ACC112 (cell line): ENCODE measurements at regions not wholly inside any gene's neighbourhood (a gene's known extent, or its start where the extent isn't known, plus 50 kb on each side); places are given as distances from the start of the nearest gene placed in this dataset.

Experiments used
- H2AFZ ChIP-seq: fragments of 200-600 bp; sonication (generic); one replicate; pipeline ENCODE4 v1.6.0; 2017; ENCODE audit warnings: antibody characterized with exemption, low read length; ENCODE audit not compliant: unreplicated experiment
- H3K27ac ChIP-seq: fragments of 200-600 bp; sonication (generic); 2 replicates; pipeline ENCODE4 v1.5.1; 2014; ENCODE audit warnings: low read depth, mild to moderate bottlenecking, antibody characterized with exemption, low read length, moderate library complexity
- H3K27me3 ChIP-seq: fragments of 200-600 bp; sonication (generic); 2 replicates; pipeline ENCODE4 v1.6.1; 2014; ENCODE audit warnings: mild to moderate bottlenecking, antibody characterized with exemption, low read length, moderate library complexity, mixed read lengths; ENCODE audit not compliant: insufficient read depth
- H3K36me3 ChIP-seq: fragments of 200-600 bp; sonication (generic); 2 replicates; pipeline ENCODE4 v1.6.1; 2016; ENCODE audit warnings: mild to moderate bottlenecking, antibody characterized with exemption, low read length, moderate library complexity, mixed read lengths; ENCODE audit not compliant: insufficient read depth
- H3K4me1 ChIP-seq: fragments of 200-600 bp; sonication (generic); one replicate; pipeline ENCODE4 v1.6.1; 2016; ENCODE audit warnings: low read length, mixed read lengths; ENCODE audit not compliant: insufficient read depth, unreplicated experiment, control insufficient read depth
- H3K4me3 ChIP-seq: fragments of 200-600 bp; sonication (generic); 2 replicates; pipeline ENCODE4 v1.5.1; 2014; ENCODE audit warnings: mild to moderate bottlenecking, low read depth, low read length
- H3K79me2 ChIP-seq: fragments of 200-600 bp; sonication (generic); one replicate; pipeline ENCODE4 v1.6.0; 2016; ENCODE audit warnings: low read length; ENCODE audit not compliant: control insufficient read depth, unreplicated experiment, insufficient read depth

DNA sequence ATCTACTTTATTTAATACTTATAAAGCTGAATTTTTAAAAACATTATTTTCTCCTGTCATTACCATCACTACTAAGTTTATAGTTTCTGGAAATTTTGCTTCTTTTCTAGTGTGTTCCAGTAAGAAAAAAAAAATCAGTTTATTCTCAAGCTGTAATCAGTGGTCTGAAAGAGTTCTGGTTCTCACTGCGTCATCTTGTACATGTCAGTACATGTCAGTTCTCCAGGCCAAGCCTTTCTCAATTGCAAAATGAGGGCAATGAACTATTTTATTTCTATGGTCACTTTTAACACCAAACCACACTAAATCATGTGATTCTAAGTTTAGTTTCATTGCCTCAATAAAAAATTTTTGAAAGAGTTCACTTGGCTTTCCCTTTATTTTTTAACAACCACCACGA lies 468.9 kb upstream of the LRFN5 start:
- Histone ChIP-seq H3K4me3 (no peak overlapping the region), H3K36me3 (no peaks in the 10 kb centered on the region), H2AFZ (no peak overlapping the region), H3K79me2 (no peaks in the 10 kb centered on the region), H3K4me1 (no peaks in the 10 kb centered on the region), H3K27me3 (no peaks in the 10 kb centered on the region), H3K27ac (no peak overlapping the region)

DNA sequence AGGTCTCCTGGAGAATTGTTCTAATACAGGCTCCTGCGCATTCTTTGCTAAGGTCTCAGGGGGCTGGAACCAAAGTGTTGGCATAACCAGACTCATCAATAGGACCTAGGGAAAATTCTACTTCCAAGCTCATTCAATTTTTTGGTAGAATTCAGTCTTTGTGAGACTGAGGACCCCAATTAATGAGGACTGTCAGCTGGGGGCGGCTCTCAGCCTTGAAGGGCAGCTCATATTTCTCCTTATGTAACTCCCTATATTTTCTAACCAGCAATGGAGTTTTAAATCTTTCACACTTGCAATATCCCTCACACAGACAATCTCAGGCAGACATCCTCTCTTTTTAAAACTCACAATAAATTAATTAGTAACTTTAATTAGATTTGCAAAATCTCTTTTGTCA lies 476.4 kb upstream of the LRFN5 start:
- Histone ChIP-seq H3K4me3 (no peak overlapping the region), H2AFZ (no peak overlapping the region)

DNA sequence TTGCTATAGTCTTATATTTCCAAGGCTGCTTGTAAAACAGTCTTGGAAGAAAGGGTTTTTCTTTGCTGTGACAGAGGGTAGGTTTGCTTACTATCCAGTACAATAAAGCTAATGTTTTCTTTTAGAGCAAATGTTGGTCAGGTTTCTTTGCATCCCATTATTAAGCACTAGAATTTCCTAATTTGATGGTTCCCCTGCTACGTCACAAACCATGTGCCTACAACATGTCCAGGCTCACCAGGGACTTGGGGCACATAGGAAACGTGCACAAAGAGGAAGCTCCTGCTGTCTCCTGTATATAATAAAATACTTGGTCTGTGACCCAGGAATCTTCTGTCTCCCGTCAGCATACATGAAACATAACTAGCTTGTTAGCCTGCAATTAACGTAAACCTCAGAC lies 486.3 kb upstream of the LRFN5 start:
- H3K4me1 ChIP-seq, result no peaks in the 10 kb centered on the region

More for the DNA sequence above, 476.4 kb upstream of the LRFN5 start:
- no peaks in the 10 kb centered on the region for H3K36me3 ChIP-seq
- H3K27ac ChIP-seq, result no peak overlapping the region
- H3K27me3 ChIP-seq, result no peaks in the 10 kb centered on the region
- H3K79me2 ChIP-seq, result no peaks in the 10 kb centered on the region
- H3K4me1 ChIP-seq, result no peaks in the 10 kb centered on the region

DNA sequence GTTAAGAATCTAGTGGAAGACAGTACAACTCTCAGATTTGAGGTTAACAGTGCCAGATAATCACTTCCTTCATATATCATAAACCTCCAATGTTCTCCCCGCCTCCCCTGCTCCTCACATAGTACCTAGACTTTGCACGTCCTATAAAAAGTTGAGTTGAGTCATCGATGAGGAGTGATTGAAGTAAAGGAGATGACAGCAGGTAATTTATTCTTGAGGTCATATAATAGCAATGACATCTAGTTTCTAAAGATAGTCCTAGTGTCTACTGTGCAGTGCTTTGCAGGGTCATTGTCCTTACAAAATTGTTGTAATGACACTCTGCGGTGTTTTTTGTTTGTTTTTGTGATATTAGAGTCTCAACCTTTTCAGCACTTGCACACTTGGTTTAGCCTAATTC lies 510.5 kb upstream of the LRFN5 start:
- Histone ChIP-seq H3K4me1 (no peaks in the 10 kb centered on the region), H2AFZ (no peak overlapping the region), H3K79me2 (no peaks in the 10 kb centered on the region), H3K27ac (no peak overlapping the region), H3K36me3 (no peaks in the 10 kb centered on the region), H3K4me3 (no peak overlapping the region), H3K27me3 (no peaks in the 10 kb centered on the region)

More for the DNA sequence above, 486.3 kb upstream of the LRFN5 start:
- H3K27me3 ChIP-seq, result no peaks in the 10 kb centered on the region
- H3K79me2 ChIP-seq, result no peaks in the 10 kb centered on the region
- H2AFZ ChIP-seq, result no peak overlapping the region
- H3K27ac ChIP-seq, result no peak overlapping the region
- H3K36me3 ChIP-seq, result no peaks in the 10 kb centered on the region
- no peak overlapping the region for H3K4me3 ChIP-seq

DNA sequence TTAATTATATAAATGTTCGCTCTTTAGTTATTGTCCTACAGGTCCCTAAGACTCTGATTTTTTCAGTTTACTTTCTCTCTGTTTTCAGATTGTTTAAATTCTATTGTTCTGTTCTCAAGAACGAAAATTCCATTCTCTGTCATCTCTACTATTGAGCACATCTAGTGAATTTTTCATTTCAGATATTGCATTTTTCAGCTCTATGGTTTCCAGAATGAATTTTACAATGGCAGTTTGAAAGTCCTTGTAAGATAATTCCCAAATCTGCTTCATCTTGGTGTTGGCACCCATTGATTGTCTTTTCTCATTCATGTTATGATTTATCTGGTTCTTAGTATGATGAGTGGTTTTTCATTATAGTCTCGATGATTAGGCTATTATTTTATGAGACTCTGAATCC lies 519.6 kb upstream of the LRFN5 start:
- Histone ChIP-seq H3K4me3 (no peak overlapping the region), H3K36me3 (no peaks in the 10 kb centered on the region), H3K27me3 (no peaks in the 10 kb centered on the region), H2AFZ (no peak overlapping the region), H3K27ac (no peak overlapping the region), H3K4me1 (no peaks in the 10 kb centered on the region), H3K79me2 (no peaks in the 10 kb centered on the region)

DNA sequence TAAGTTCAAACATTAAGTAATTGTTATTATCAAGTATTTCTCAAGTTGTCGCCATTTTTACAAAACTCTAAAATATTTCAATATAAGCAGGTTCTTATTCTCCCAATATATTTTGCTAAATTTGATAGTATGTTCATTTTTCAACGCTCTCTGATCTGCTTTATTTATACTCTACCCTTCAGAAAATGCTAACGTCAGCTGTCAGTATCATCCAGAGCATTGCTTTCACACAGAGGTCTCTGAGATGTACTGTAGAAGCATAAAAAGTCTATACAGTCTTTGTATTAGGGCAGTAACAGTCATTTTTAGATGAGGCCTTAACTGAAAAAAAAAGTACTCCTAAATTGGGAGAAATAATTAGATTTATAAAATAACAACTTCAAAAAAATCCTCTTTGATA lies 533.1 kb upstream of the LRFN5 start:
- no peaks in the 10 kb centered on the region for H3K36me3 ChIP-seq
- H3K27ac ChIP-seq, result no peak overlapping the region
- no peak overlapping the region for H3K4me3 ChIP-seq
- H3K27me3 ChIP-seq, result no peaks in the 10 kb centered on the region
- H2AFZ ChIP-seq, result no peak overlapping the region
- H3K79me2 ChIP-seq, result no peaks in the 10 kb centered on the region
- no peaks in the 10 kb centered on the region for H3K4me1 ChIP-seq

DNA sequence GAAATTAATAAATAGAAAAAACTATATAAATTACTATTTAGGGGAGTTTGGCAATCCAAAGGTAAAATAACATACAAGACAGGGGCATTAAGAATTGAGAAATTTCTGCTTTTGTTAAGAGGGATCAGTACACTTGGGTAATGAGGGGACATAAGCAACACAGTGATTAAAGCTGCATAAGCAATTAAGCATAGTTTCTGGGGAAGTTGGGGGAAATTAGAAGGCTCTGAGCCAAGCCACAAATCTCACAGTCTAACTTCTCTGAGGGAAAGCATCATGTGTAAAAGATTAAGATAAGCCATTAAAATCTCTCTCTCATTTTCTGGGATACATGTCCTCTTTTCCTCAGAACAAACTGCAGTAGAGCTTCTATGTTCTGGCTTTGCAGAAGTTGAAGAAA lies 533.9 kb upstream of the LRFN5 start:
- Histone ChIP-seq H3K4me3 (no peak overlapping the region), H3K4me1 (no peaks in the 10 kb centered on the region), H3K36me3 (no peaks in the 10 kb centered on the region), H3K27me3 (no peaks in the 10 kb centered on the region), H3K27ac (no peak overlapping the region), H3K79me2 (no peaks in the 10 kb centered on the region), H2AFZ (no peak overlapping the region)

DNA sequence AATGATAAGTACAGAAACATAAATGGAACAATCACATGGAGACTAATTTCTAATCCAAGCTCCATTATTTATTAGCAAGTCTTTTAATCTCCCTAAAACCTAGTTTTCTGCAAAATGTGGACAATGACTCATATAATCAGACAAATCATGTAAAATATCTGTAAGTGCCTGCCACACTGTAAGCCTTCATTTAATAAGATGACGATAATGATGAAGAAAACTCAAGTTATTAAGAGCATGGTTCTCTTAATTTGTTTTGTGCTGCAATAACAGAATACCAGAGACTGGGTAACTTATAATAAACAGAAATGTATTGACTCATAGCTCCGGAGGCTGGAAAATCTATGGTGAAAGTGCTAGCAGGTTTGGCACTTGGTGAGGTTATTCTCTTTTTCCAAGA lies 535.3 kb upstream of the LRFN5 start:
- Histone ChIP-seq H2AFZ (no peak overlapping the region), H3K79me2 (no peaks in the 10 kb centered on the region), H3K27me3 (no peaks in the 10 kb centered on the region), H3K27ac (no peak overlapping the region), H3K4me3 (no peak overlapping the region), H3K4me1 (no peaks in the 10 kb centered on the region), H3K36me3 (no peaks in the 10 kb centered on the region)

DNA sequence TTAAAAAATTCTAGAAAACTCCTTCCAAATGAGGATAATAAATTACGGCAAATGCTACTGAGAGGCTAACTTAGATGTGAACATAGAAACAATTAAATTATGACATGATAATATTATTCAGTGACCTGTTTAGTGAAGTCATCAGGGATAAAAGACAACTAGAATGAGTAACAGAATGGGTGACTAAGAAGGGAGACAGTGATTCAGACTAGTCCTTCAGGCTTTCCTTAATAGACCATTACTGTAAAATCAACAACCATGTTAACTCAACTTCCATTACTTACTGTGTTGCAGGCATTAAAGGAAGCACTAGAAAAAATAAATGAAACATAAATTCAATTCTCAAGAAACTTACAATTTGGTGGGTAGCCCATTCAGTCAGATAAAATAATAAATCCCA lies 543.9 kb upstream of the LRFN5 start:
- no peaks in the 10 kb centered on the region for H3K79me2 ChIP-seq
- no peaks in the 10 kb centered on the region for H3K36me3 ChIP-seq
- no peak overlapping the region for H3K27ac ChIP-seq
- no peak overlapping the region for H3K4me3 ChIP-seq
- H3K27me3 ChIP-seq, result no peaks in the 10 kb centered on the region
- no peak overlapping the region for H2AFZ ChIP-seq
- H3K4me1 ChIP-seq, result no peaks in the 10 kb centered on the region

DNA sequence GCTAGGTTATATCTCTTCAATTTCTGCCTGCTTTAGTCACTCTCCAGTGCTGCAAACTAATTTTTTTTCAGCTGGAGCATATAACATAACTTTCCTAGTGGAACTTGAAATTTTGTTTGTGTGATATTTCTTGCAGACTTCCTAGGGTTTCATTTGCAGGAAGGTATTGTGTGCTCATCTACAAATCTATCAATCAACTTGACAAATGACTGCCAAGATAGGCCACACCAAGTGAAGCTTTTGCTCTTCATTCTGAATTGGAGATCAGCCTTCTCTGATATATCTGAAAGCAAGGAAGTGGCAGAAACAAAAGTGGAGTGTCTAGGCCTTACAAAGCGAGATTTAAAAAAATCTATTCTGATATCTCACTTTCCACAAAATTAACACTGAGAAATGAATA lies 551.1 kb upstream of the LRFN5 start:
- H3K36me3 ChIP-seq, result no peaks in the 10 kb centered on the region
- H3K27me3 ChIP-seq, result no peaks in the 10 kb centered on the region

DNA sequence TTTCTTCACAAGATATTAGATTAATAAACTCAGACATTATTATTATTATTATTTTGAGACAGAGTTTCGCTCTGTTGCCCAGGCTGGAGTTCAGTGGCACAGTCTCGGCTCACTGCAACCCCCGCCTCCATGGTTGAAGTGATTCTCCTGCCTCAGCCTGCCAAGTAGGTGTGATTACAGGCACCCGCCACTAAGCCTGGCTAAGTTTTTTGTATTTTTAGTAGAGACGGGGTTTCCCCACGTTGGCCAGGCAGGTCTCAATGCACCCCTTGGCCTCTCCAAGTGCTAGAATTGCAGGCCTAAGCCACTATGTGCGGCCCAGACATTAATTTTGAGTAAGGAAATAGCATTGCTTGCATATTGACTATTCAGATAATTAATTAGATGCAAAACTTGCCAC lies 554.9 kb upstream of the LRFN5 start:
- no peaks in the 10 kb centered on the region for H3K79me2 ChIP-seq
- no peaks in the 10 kb centered on the region for H3K36me3 ChIP-seq
- no peaks in the 10 kb centered on the region for H3K4me1 ChIP-seq
- H3K27ac ChIP-seq, result no peak overlapping the region
- H2AFZ ChIP-seq, result no peak overlapping the region
- no peaks in the 10 kb centered on the region for H3K27me3 ChIP-seq
- no peak overlapping the region for H3K4me3 ChIP-seq

More for the DNA sequence above, 551.1 kb upstream of the LRFN5 start:
- Histone ChIP-seq H3K27ac (no peak overlapping the region), H3K4me1 (no peaks in the 10 kb centered on the region), H2AFZ (no peak overlapping the region), H3K4me3 (no peak overlapping the region), H3K79me2 (no peaks in the 10 kb centered on the region)

DNA sequence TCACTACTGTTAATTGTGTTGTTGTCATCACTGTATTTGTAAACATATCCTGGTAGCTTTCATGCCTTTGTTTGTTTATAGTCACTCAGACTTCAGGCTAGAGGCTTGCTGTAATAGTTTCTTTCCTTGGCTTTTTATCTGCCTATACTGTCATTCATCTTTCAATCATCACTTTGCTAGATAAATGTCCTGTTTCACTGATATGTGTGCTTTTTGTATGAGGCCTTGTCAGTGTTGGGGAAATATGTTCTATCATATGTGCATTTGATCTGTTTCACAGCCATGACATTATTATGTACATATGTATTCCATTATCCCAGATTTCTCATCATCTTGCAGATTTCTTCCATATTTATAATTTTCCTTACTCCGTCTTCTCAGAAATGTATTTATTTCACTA lies 558.9 kb upstream of the LRFN5 start:
- Histone ChIP-seq H3K36me3 (no peaks in the 10 kb centered on the region), H3K4me1 (no peaks in the 10 kb centered on the region), H3K27ac (no peak overlapping the region), H3K4me3 (no peak overlapping the region), H3K79me2 (no peaks in the 10 kb centered on the region), H2AFZ (no peak overlapping the region), H3K27me3 (no peaks in the 10 kb centered on the region)
